ENCODE measurements at regions not wholly inside any gene's neighbourhood (a gene's known extent, or its start where the extent isn't known, plus 50 kb on each side); places are given as distances from the start of the nearest gene placed in this dataset.

DNA sequence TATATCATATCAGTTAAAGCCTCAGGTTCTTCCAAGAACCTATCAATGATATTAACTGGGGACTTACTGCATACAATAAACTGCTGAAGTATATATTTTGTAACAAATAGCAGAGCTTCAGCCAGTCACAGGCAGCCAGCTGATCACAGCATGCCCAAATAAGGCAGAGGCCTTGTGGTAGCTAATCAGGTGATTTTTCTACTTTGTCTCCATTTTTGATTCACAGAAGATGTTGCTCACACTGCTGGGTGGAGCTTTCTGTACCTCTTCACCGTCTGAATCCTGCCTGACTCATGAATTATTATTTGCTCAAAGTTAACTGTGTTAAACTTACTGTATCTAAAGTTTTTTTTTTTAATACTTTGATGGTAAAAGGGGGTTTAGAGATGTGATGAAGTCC, 357.4 kb downstream of the PSAT1 start:
- Histone ChIP-seq H3K4me3 (no peak overlapping the region), H3K27ac (no peak overlapping the region), H3K9me3 (no peaks in the 10 kb centered on the region), H3K4me1 (no peaks in the 10 kb centered on the region), H3K36me3 (no peaks in the 10 kb centered on the region), H3K27me3 (no peaks in the 10 kb centered on the region), H3K9ac (ENCODE audit: low read depth in 2 of 2, low read length in 2 of 2) (no peak overlapping the region)
- intact Hi-C loops (cut with DNase I), result no loop called here
- TF ChIP-seq, protein P1, sequence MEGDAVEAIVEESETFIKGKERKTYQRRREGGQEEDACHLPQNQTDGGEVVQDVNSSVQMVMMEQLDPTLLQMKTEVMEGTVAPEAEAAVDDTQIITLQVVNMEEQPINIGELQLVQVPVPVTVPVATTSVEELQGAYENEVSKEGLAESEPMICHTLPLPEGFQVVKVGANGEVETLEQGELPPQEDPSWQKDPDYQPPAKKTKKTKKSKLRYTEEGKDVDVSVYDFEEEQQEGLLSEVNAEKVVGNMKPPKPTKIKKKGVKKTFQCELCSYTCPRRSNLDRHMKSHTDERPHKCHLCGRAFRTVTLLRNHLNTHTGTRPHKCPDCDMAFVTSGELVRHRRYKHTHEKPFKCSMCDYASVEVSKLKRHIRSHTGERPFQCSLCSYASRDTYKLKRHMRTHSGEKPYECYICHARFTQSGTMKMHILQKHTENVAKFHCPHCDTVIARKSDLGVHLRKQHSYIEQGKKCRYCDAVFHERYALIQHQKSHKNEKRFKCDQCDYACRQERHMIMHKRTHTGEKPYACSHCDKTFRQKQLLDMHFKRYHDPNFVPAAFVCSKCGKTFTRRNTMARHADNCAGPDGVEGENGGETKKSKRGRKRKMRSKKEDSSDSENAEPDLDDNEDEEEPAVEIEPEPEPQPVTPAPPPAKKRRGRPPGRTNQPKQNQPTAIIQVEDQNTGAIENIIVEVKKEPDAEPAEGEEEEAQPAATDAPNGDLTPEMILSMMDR (IDR thresholded peaks at IDR 0.05), result no peak
- DNase-seq, result no peak

DNA sequence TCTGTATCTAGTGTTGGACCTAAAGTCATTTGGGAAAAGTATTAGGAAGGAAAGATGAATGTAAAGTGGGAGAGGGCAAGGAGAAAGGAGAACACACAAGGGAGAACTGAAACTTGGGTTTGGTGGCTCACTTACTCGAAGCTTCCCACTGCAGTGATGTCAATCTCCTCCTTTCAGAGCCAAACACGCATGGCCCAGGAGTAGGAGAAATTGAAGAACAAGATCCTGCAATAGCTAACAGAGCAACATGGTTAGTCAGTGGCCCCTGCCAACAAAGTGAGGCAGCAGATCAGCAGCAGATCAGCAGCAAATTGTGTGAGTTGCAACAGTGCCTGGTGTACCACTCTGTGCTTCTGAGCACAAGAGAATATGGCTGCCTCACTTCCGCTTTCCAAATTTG, 366.4 kb downstream of the PSAT1 start:
- intact Hi-C loops (cut with DNase I), result no loop called here

DNA sequence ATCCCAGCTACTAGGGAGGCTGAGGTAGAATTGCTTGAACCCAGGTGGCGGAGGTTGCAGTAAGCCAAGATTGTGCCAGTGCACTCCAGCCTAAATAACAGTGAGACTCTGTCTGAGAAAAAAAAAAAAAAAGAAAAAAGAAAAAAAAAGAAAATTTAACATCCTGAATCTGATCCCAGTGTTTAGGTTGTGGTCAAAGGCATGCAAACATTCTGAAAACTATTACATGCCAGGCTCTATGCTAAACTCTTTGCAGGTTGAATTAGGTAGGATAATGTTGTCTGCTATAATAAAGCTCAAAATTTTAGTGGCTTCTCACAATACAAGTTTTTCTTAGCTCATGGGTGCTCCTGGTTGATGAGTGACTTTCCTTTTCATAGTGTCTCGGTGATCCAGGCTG, 367.4 kb downstream of the PSAT1 start:
- no peak for DNase-seq
- Histone ChIP-seq H3K27ac (no peak overlapping the region), H3K4me3 (no peak overlapping the region), H3K27me3 (no peaks in the 10 kb centered on the region), H3K9me3 (no peaks in the 10 kb centered on the region), H3K9ac (ENCODE audit: low read depth in 2 of 2, low read length in 2 of 2) (no peak overlapping the region), H3K36me3 (no peaks in the 10 kb centered on the region), H3K4me1 (no peaks in the 10 kb centered on the region)
- intact Hi-C loops (cut with DNase I), result no loop called here
- TF ChIP-seq, protein P1 (IDR thresholded peaks at IDR 0.05), result no peak

More for the DNA sequence above, 366.4 kb downstream of the PSAT1 start:
- Histone ChIP-seq H3K9ac (ENCODE audit: low read depth in 2 of 2, low read length in 2 of 2) (no peak overlapping the region), H3K27ac (no peak overlapping the region), H3K36me3 (no peaks in the 10 kb centered on the region), H3K9me3 (no peaks in the 10 kb centered on the region), H3K4me1 (no peaks in the 10 kb centered on the region), H3K4me3 (no peak overlapping the region), H3K27me3 (no peaks in the 10 kb centered on the region)
- no peak for DNase-seq
- TF ChIP-seq, protein P1 (IDR thresholded peaks at IDR 0.05), result no peak

DNA sequence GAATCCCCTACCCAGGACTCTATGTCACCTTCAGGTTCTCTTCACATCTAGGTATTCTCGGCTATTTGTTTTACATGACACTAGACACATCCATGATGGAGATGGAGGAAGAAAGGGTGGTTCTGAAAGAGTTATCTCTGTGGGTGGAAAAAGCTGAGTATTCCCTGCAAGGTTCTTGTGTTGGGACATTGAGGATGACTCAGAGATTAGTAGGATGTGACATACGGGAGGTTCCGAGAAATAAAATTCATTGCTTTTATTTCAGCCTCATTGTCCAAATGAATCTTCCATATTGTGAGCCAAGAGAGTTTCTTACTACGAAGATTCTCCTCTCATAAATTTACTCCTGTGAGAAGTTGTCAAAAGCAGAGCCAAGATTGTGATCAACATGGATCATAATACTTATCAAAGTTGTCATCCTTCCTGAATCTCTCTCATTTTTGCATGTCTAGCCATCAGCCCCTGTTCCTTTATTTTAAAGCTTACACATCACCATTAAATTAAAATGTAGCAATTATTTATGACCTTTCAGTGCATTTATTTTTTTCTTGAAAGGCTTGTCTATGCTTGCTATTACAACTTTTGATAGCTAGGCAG, 370.0 kb downstream of the PSAT1 start:
- no peaks in the 10 kb centered on the region for H3K27me3 ChIP-seq
- H3K9me3 ChIP-seq, result no peaks in the 10 kb centered on the region
- TF ChIP-seq, protein P1 (IDR thresholded peaks at IDR 0.05), result no peak
- no peak for DNase-seq
- intact Hi-C loops (cut with DNase I), result no loop called here
- no peak overlapping the region for H3K4me3 ChIP-seq
- H3K36me3 ChIP-seq, result no peaks in the 10 kb centered on the region
- no peaks in the 10 kb centered on the region for H3K4me1 ChIP-seq
- H3K27ac ChIP-seq, result no peak overlapping the region
- H3K9ac ChIP-seq (ENCODE audit: low read depth in 2 of 2, low read length in 2 of 2), result no peak overlapping the region

DNA sequence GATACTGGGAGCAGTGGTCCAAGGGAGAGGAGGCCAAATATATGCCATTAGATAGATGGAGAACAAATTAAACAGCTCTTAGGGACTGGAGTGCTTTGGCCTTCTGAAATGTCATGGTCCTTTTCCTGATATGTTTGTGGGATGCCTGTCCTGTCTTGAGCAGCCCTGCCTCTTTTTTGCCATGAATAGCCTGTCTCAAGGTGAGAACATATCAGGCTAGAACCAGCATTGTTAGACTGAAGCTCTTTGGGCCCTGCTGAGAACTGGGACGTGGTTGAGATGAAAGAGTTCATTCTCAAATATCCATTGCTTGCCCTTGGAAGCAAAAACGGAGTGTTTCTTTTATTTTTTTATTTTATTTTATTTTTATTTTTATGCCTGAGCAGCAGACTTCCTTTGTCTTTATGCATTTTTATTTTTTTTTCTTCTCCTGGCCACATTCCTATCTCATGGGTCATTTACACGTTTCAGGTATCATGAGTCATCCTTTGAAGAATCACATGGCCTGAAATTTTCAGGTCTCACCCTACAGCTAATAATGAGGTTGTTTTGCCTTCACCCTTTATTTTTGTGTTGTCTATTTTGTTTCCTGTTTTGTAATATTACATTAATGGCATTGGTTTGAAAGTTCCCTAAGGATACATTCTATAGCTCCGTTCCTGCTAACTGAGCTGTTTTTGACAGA, 371.4 kb downstream of the PSAT1 start:
- H3K27ac ChIP-seq, result no peak overlapping the region
- no peak overlapping the region for H3K4me3 ChIP-seq
- H3K9ac ChIP-seq (ENCODE audit: low read depth in 2 of 2, low read length in 2 of 2), result no peak overlapping the region
- TF ChIP-seq, protein P1 (IDR thresholded peaks at IDR 0.05), result no peak
- no peaks in the 10 kb centered on the region for H3K4me1 ChIP-seq
- no peak for DNase-seq
- intact Hi-C loops (cut with DNase I), result no loop called here
- H3K27me3 ChIP-seq, result no peaks in the 10 kb centered on the region
- no peaks in the 10 kb centered on the region for H3K36me3 ChIP-seq
- H3K9me3 ChIP-seq, result no peaks in the 10 kb centered on the region

All from colonic mucosa (tissue), 4 donors.